Adrenal gland (tissue), 9 donors: ENCODE measurements at regions not wholly inside any gene's neighbourhood (a gene's known extent, or its start where the extent isn't known, plus 50 kb on each side); places are given as distances from the start of the nearest gene placed in this dataset.

Source experiments
- DNase-seq, 7 donors: peaks; one replicate each; pipeline ENCODE4 v3.0.0-alpha.2; 2019 to 2020
- H3K27ac ChIP-seq, 5 donors: fragments of 200-600 bp; sonication (generic) in 4 of 5; 1 replicate in 3 of 5; 2 replicates in 2 of 5; pipeline versions ENCODE4 v1.5.1 to v1.8.0; 2016 to 2020; ENCODE audit warnings: mild to moderate bottlenecking in 1 of 5
- H3K27me3 ChIP-seq: fragments of 200-600 bp; 2 replicates; pipeline ENCODE4 v1.8.0; 2021
- H3K36me3 ChIP-seq, 2 donors: fragments of 200-600 bp; replicated peaks in 1 of 2; 1 replicate in 1 of 2; 2 replicates in 1 of 2; pipeline versions ENCODE4 v1.5.1 to v1.8.0; 2018 to 2022
- H3K4me1 ChIP-seq, 2 donors: fragments of 200-600 bp; replicated peaks in 1 of 2; 1 replicate in 1 of 2; 2 replicates in 1 of 2; pipeline versions ENCODE4 v1.5.1 to v1.8.0; 2018 to 2021
- H3K4me3 ChIP-seq, 4 donors: fragments of 200-600 bp; sonication (generic) in 3 of 4; one replicate each; pipeline ENCODE4 v1.5.1; 2016 to 2018
- H3K9me3 ChIP-seq, 3 donors: fragments of 200-600 bp; sonication (generic) in 1 of 3; replicated peaks in 1 of 3; 1 replicate in 2 of 3; 2 replicates in 1 of 3; pipeline versions ENCODE4 v1.5.1 to v1.8.0; 2016 to 2021
- CTCF ChIP-seq, 6 experiments: fragments of 450-650 bp in 4 of 6; fragments of 200-600 bp in 2 of 6; sonication (generic) in 1 of 6; IDR thresholded peaks; 1 replicate in 5 of 6; 2 replicates in 1 of 6; pipeline versions ENCODE4 v1.5.1 to v1.8.0; 2016 to 2021; ENCODE audit warnings: antibody characterized with exemption in 6 of 6, mild to moderate bottlenecking in 2 of 6, moderate library complexity in 1 of 6
- POLR2A ChIP-seq, 2 donors: fragments of 450-650 bp; IDR thresholded peaks; one replicate each; pipeline ENCODE4 v1.6.1; 2017; ENCODE audit warnings: antibody characterized with exemption in 2 of 2, mild to moderate bottlenecking in 2 of 2, moderate library complexity in 1 of 2
- WGBS, 4 donors: extraction: QIAGEN DNeasy Blood & Tissue Kit in 2 of 4; methylation state at CpG; one replicate each; pipeline versions ENCODE4 v1.1.5 to v1.1.7; 2013 to 2017; 5-methylcytosine and 5-hydroxymethylcytosine counted together
- intact Hi-C, 2 donors: fragments of 100-400 bp; cut with DNase I; formaldehyde crosslinking; loops; one replicate each; pipeline versions ENCODE4 v1.14.1 to v1.15.0; 2022 to 2023
- donor health status: healthy with polysubstance abuse.
- donor health status: Bipolar disorder and iron deficiency.
- donor health status: DM: yes; HTN: yes; CAD: no.
- donor health status: DM: no; HTN: no; CAD: no.
- donor health status: DM: no; HTN: no; CAD: no.

GRCh38 chr18:66695281-66695680 lies 91.4 kb upstream of the CDH19 start:
- intact Hi-C loops, result no loop called here
- TF ChIP-seq POLR2A (IDR thresholded peaks at IDR 0.05) (no peak), CTCF (IDR thresholded peaks at IDR 0.05) (no peak)
- H3K9me3 ChIP-seq, result no peaks in the 10 kb centered on the region
- H3K36me3 ChIP-seq, result no peaks in the 10 kb centered on the region
- no peak overlapping the region for H3K4me3 ChIP-seq
- no peaks in the 10 kb centered on the region for H3K4me1 ChIP-seq
- no peak overlapping the region for H3K27ac ChIP-seq
- DNase-seq, result no peak
- no peaks in the 10 kb centered on the region for H3K27me3 ChIP-seq

GRCh38 chr18:66694852-66695251 lies 91.0 kb upstream of the CDH19 start:
- Histone ChIP-seq H3K27me3 (no peaks in the 10 kb centered on the region), H3K4me3 (no peak overlapping the region), H3K9me3 (no peaks in the 10 kb centered on the region), H3K27ac (no peak overlapping the region), H3K4me1 (no peaks in the 10 kb centered on the region), H3K36me3 (no peaks in the 10 kb centered on the region)
- intact Hi-C loops, result no loop called here
- TF ChIP-seq POLR2A (IDR thresholded peaks at IDR 0.05) (no peak), CTCF (IDR thresholded peaks at IDR 0.05) (no peak)
- no peak for DNase-seq
- WGBS, 4 donors, result 58 to 66% (median 62%) methylated on average over 1 of the region's 1 CpG

GRCh38 chr18:66687635-66688034 lies 83.7 kb upstream of the CDH19 start:
- no peak overlapping the region for H3K4me3 ChIP-seq
- intact Hi-C loops, result no loop called here
- DNase-seq, result no peak
- no peak for TF ChIP-seq POLR2A (IDR thresholded peaks at IDR 0.05)
- TF ChIP-seq CTCF (IDR thresholded peaks at IDR 0.05), result no peak
- no peak overlapping the region for H3K27ac ChIP-seq
- H3K27me3 ChIP-seq, result no peaks in the 10 kb centered on the region
- 42 to 88% (median 79%) methylated on average over 5 of the region's 5 CpGs for WGBS, 4 donors
- H3K4me1 ChIP-seq, result no peaks in the 10 kb centered on the region
- H3K36me3 ChIP-seq, result no peaks in the 10 kb centered on the region
- H3K9me3 ChIP-seq, result peaks cover 0 to 9% (median 0%) of the 10 kb centered on the region in 3 donors

GRCh38 chr18:66682855-66683322 lies 79.0 kb upstream of the CDH19 start:
- H3K36me3 ChIP-seq, result no peaks in the 10 kb centered on the region
- DNase-seq, result peak in 4 of 7 donors; percentile 18 to 19 (median 18)
- H3K27me3 ChIP-seq, result no peaks in the 10 kb centered on the region
- TF ChIP-seq POLR2A (IDR thresholded peaks at IDR 0.05) (no peak), CTCF (IDR thresholded peaks at IDR 0.05) (no peak)
- H3K4me3 ChIP-seq, result peak overlapping the region in 1 of 4 donors; percentile 41
- no peaks in the 10 kb centered on the region for H3K4me1 ChIP-seq
- intact Hi-C loops, result no loop called here
- peaks cover 0 to 1% (median 0%) of the 10 kb centered on the region in 3 donors for H3K9me3 ChIP-seq
- WGBS, 4 donors, result 7 to 14% (median 12%) methylated on average over 5 of the region's 5 CpGs
- peak overlapping the region in 3 of 5 donors; percentile 20 to 42 (median 21) for H3K27ac ChIP-seq
